CMK (cell line): ENCODE measurements at regions not wholly inside any gene's neighbourhood (a gene's known extent, or its start where the extent isn't known, plus 50 kb on each side); places are given as distances from the start of the nearest gene placed in this dataset.

Experiments
- DNase-seq: peaks from one replicate; pipeline ENCODE4 v3.0.0-alpha.2; 2010; ENCODE audit warnings: low read depth

- DNase-seq: no peak
Measured at GRCh38 chr9:36461323-36461722, 61.3 kb upstream of the RNF38 start.

- peak; percentile 74 for DNase-seq
Measured at GRCh38 chr9:36458430-36458915, 58.4 kb upstream of the RNF38 start.

- DNase-seq: peak; percentile 11
Measured at GRCh38 chr9:36457836-36458429, 57.9 kb upstream of the RNF38 start.

GRCh38 chr9:36456480-36457065, 56.5 kb upstream of the RNF38 start:
- no peak for DNase-seq

- DNase-seq: no peak
Measured at GRCh38 chr9:36451949-36452348, 51.9 kb upstream of the RNF38 start.

GRCh38 chr9:36450110-36450732, 50.2 kb upstream of the RNF38 start:
- DNase-seq: no peak
